ENCODE measurements at regions not wholly inside any gene's neighbourhood (a gene's known extent, or its start where the extent isn't known, plus 50 kb on each side); places are given as distances from the start of the nearest gene placed in this dataset.

- DNase-seq (ENCODE audit: low read depth), result no peak
Observed at GRCh38 chr3:15952543-15953175, 154.9 kb upstream of the ANKRD28 start.

DNA sequence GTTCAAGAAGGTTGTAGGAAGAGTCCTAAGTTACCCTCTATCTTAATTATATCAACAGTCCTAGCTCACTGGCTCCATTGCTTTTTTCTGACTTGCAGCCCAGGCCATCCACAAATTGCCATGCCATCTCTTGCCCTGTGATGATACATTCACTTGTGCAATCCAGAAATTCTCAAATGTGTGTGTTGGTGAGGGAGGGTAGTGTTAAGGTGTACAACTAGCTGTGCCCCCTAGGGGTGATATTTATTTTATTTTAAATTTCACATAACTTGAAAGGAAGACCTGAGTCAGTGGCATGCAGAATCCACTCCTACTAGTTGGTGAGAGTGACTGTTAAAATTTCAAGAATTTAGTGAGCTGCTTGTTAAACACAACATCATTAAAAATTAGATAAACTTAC is 156.1 kb upstream of the ANKRD28 start:
- DNase-seq (ENCODE audit: low read depth), result no peak

GRCh38 chr3:15955968-15956367 is 158.2 kb upstream of the ANKRD28 start:
- no peak for DNase-seq (ENCODE audit: low read depth)

- no peak for DNase-seq (ENCODE audit: low read depth)
Observed at GRCh38 chr3:15958692-15959433, 161.1 kb upstream of the ANKRD28 start.

- no peak for DNase-seq (ENCODE audit: low read depth)
Observed at GRCh38 chr3:15959434-15959811, 161.6 kb upstream of the ANKRD28 start.

- DNase-seq (ENCODE audit: low read depth), result no peak
Observed at GRCh38 chr3:15964605-15965442, 167.0 kb upstream of the ANKRD28 start.

- no peak for DNase-seq (ENCODE audit: low read depth)
Observed at GRCh38 chr3:15967577-15967976, 169.8 kb upstream of the ANKRD28 start.

GRCh38 chr3:15969874-15970640 is 172.3 kb upstream of the ANKRD28 start:
- DNase-seq (ENCODE audit: low read depth), result no peak

DNA sequence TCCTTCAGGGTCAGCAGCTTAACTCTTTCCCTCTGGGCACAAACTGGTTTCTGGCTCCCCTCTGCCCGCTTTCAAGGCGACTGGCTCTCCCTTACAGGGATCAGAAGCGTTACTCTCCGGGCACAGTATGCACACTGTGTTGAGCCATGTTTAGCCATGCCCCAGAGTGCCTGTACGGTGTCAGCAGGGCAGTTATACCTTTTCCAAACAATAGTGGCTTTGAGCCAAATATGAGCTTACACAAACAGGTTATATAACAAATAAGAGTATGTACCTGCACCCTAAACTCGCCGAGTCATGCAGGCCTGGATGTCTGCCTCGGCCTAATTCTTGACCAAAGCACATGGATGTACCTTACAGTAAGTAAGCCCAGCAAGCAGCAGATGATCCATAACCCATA is 175.6 kb upstream of the ANKRD28 start:
- no peak for DNase-seq (ENCODE audit: low read depth)

GRCh38 chr3:15973940-15974339 is 176.2 kb upstream of the ANKRD28 start:
- DNase-seq (ENCODE audit: low read depth), result no peak

GRCh38 chr3:15974647-15975046 is 176.9 kb upstream of the ANKRD28 start:
- DNase-seq (ENCODE audit: low read depth), result no peak

DNA sequence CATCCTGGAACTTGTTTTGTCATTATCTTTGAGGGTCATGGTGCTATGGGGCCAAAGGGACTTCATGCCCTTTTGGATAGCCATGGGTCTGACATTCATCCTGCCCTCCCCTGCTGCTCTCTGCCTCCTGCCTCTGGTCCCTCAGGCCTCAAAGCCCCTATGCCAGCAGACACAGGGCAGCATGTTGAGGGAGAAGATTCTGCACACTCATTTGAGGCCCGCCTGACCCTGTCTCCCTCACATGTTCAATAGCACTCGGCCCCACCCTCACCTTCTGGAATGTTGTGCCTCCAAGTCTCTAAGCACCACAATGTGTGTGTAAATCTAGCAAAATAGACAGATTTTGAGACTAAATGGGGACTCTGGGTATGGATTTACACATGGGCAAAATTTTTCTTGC is 178.7 kb upstream of the ANKRD28 start:
- no peak for DNase-seq (ENCODE audit: low read depth)

DNA sequence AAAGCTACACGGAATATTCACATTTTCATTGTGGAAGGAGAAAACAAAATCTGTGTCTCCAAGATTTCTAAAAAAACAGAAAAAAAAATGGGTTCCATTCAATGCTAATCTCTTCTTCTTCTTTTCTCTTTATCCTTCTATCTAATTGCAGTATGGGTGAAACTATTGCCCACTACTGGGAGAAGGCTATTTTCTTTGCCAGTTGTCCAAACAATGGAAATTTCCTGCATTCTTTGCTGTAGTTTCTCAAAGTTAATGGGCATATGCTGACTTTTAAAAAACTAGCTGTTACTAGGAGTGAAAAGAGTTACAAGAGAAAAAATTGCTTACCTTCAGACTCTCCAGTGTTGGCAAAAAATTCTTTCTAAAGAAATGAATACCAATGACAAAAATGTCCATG is 179.3 kb upstream of the ANKRD28 start:
- DNase-seq (ENCODE audit: low read depth), result no peak

DNA sequence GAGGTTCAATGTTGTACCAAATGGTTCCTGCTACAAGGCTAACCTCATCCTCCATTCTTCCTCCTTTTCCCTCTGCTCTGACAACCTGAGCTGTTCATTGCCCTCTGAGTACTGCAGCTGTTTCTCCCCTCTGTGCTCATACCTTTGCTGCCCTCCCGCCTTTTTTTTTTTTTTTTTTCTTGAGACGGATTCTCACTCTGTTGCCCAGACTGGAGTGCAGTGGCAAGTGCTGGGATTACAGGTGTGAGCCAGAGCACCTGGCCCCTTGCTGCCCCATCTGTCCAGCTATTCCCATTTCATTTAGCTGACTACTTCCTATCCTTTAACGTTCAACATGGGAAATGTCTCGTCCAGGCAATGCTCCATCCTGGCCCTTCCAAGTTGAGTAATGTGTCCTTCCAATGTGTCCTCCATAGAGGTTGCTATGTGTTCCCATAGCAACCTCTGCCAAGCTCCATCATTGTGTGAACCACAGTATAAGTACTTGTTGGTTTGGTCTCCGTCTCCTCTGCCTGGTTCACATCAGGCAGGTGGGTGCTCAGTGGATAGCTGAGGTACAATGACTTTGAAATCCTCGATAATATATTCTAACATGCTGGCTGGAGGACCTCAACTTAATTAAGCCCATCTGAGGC is 179.9 kb upstream of the ANKRD28 start:
- DNase-seq (ENCODE audit: low read depth), result no peak

- no peak for DNase-seq (ENCODE audit: low read depth)
Observed at GRCh38 chr3:15978801-15979200, 181.0 kb upstream of the ANKRD28 start.

GRCh38 chr3:15979495-15979894 is 181.7 kb upstream of the ANKRD28 start:
- DNase-seq (ENCODE audit: low read depth), result no peak

DNA sequence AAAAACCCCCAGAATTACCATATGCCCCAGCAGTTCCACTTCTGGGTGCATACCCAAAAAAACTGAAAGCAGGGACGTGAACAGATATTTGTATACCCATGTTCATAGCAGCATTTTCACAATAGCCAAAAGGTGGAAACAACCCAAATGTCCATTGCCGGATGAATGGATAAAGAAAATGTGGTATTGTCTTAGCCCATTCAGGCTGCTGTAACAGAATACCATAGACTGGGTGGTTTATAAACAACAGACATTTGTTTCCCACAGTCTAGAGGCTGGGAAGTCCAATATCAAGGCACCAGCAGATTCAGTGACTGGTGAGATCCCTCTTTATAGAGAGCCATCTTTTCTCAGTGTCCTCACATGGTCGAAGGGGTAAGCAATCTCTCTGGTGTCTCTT is 182.1 kb upstream of the ANKRD28 start:
- DNase-seq (ENCODE audit: low read depth), result no peak

DNA sequence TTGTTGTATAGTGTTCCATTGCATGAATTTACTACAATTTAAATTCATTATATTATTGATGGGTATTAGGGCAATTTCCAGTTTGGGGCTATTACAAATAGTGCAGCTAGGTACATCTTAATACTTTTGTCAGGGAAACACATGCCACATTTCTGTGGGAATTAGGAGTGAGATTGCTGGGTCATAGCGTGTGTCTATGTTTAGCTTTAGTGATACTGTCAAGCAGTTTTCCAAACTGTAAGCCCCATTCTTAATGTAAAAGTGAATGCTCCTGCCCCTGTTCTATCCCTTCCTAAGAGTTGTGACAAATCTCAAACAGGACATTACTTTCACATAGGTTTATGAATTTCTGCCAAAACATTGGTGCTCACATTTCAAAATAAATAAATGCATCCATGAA is 184.5 kb upstream of the ANKRD28 start:
- DNase-seq (ENCODE audit: low read depth), result no peak

- no peak for DNase-seq (ENCODE audit: low read depth)
Observed at GRCh38 chr3:15982667-15983196, 185.0 kb upstream of the ANKRD28 start.

GRCh38 chr3:15983232-15983631 is 185.5 kb upstream of the ANKRD28 start:
- no peak for DNase-seq (ENCODE audit: low read depth)

GRCh38 chr3:15983693-15984092 is 185.9 kb upstream of the ANKRD28 start:
- DNase-seq (ENCODE audit: low read depth), result no peak

DNA sequence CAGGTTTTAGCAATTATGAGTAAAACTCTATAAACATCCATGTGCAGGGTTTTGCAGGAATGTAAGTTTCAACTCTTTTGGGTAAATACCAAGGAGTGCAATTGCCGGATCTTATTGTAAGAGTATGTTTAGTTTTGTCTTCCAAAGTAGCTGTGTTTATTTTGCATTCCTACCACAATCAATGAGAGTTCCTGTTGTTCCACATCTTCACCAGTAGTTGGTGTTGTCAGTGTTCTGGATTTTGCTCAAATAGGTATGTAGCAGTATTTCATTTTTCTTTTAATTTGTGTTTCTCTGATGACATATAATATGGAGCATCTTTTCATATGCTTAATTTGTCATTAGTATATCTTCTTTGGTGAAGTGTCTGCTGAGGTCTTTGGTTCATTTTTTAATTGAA is 185.1 kb upstream of the GALNT15 start:
- DNase-seq (ENCODE audit: low read depth), result no peak
